GM12878 (cell line): ENCODE measurements at regions not wholly inside any gene's neighbourhood (a gene's known extent, or its start where the extent isn't known, plus 50 kb on each side); places are given as distances from the start of the nearest gene placed in this dataset.

ENCODE experiments used
- ATAC-seq: fragments of 200-7000 bp; cut with Tn5 transposase; 3 replicates; pipeline ENCODE4 v1.9.1; 2020; ENCODE audit warnings: mild to moderate bottlenecking, moderate library complexity
- BruUV-seq: library from RNA; stranded (reverse); fragments of 400-500 nt; replicated peaks from 2 replicates; lab custom pipeline; 2021; lab: Mats Ljungman, UMichigan
- CTCF ChIA-PET: fragments of 300-600 bp; sonication (Branson Sonifier 250); formaldehyde crosslinking; extraction: SDS; loops from one replicate; lab custom pipeline; 2021; ENCODE audit warnings: inconsistent platforms; lab: Yijun Ruan, JAX
- POLR2A ChIA-PET: fragments of 350-600 bp; formaldehyde crosslinking; extraction: SDS; loops from one replicate; lab custom pipeline; 2021; ENCODE audit warnings: inconsistent platforms; lab: Charles Lee
- RAD21 ChIA-PET: fragments of 300-600 bp; sonication (Branson Sonifier 250); formaldehyde crosslinking; loops from one replicate; lab custom pipeline; 2023; ENCODE audit warnings: antibody characterized with exemption; ENCODE audit not compliant: unreplicated experiment; lab: Charles Lee
- SMC1A ChIA-PET: fragments of 300-600 bp; sonication (Branson Sonifier 250); formaldehyde crosslinking; loops from one replicate; lab custom pipeline; 2023; ENCODE audit not compliant: unreplicated experiment, uncharacterized antibody; lab: Charles Lee
- DNase-seq: peaks from one replicate; pipeline ENCODE4 v3.0.0-alpha.2; 2011; ENCODE audit warnings: low read depth, low spot score
- FAIRE-seq: peaks from 3 replicates; lab custom pipeline; 2011; peaks lifted over from hg19 to GRCh38; lab: Jason Lieb, UNC
- H2AFZ ChIP-seq: 2 replicates; pipeline ENCODE4 v1.6.0; 2011; ENCODE audit warnings: low read depth, low read length, control low read depth; ENCODE audit not compliant: control insufficient read depth
- H3K27ac ChIP-seq: 2 replicates; pipeline ENCODE4 v1.5.1; 2011; ENCODE audit warnings: control low read depth; ENCODE audit not compliant: control insufficient read depth, insufficient read depth
- H3K27me3 ChIP-seq, 2 experiments: replicated peaks in 1 of 2; 2 replicates each; pipeline versions ENCODE4 v1.6.0 to v1.6.1; 2011; ENCODE audit warnings: low read length in 1 of 2; ENCODE audit not compliant: control insufficient read depth in 2 of 2, insufficient read depth in 2 of 2
- H3K36me3 ChIP-seq, 2 experiments: 2 replicates each; pipeline ENCODE4 v1.5.1; 2011; ENCODE audit warnings: low read length in 1 of 2; ENCODE audit not compliant: control insufficient read depth in 2 of 2, insufficient read depth in 2 of 2
- H3K4me1 ChIP-seq: 2 replicates; pipeline ENCODE4 v1.6.1; 2011; ENCODE audit warnings: mild to moderate bottlenecking, low read length, moderate library complexity, mixed read lengths; ENCODE audit not compliant: control insufficient read depth, insufficient read depth
- H3K4me2 ChIP-seq: 2 replicates; pipeline ENCODE4 v1.6.0; 2011; ENCODE audit warnings: control low read depth; ENCODE audit not compliant: control insufficient read depth, insufficient read depth
- H3K4me3 ChIP-seq: fragments of 200-600 bp; sonication (generic); 2 replicates; pipeline ENCODE4 v1.5.1; 2016
- H3K79me2 ChIP-seq: 2 replicates; pipeline ENCODE4 v1.6.0; 2011; ENCODE audit warnings: low read length; ENCODE audit not compliant: control insufficient read depth, insufficient read depth
- H3K9ac ChIP-seq: 2 replicates; pipeline ENCODE4 v1.8.0; 2011; ENCODE audit warnings: low read length, control low read depth, mixed read lengths; ENCODE audit not compliant: control insufficient read depth, insufficient read depth
- H3K9me3 ChIP-seq: replicated peaks from 3 replicates; pipeline ENCODE4 v1.5.1; 2011; ENCODE audit warnings: mild to moderate bottlenecking, low read length; ENCODE audit not compliant: control insufficient read depth, insufficient read depth
- H4K20me1 ChIP-seq: 2 replicates; pipeline ENCODE4 v1.6.0; 2011; ENCODE audit not compliant: control insufficient read depth, insufficient read depth
- GABPA ChIP-seq: IDR thresholded peaks from 2 replicates; pipeline ENCODE4 v1.6.1; 2014; ENCODE audit warnings: antibody characterized with exemption, low read depth, mild to moderate bottlenecking, inconsistent platforms
- HDAC2 ChIP-seq: fragments of 200-600 bp; sonication (generic); IDR thresholded peaks from 2 replicates; pipeline ENCODE4 v1.6.1; 2017
- KDM1A ChIP-seq: fragments of 200-600 bp; sonication (generic); IDR thresholded peaks from 2 replicates; pipeline ENCODE4 v1.6.1; 2016; ENCODE audit warnings: borderline replicate concordance
- NBN ChIP-seq: fragments of 450-650 bp; IDR thresholded peaks from 2 replicates; pipeline ENCODE4 v1.6.1; 2016
- NR2C2 ChIP-seq: IDR thresholded peaks from 2 replicates; pipeline ENCODE4 v1.6.1; 2011; ENCODE audit warnings: borderline replicate concordance, low read depth; ENCODE audit not compliant: control insufficient read depth, insufficient read length
- RAD51 ChIP-seq: fragments of 450-650 bp; IDR thresholded peaks from 2 replicates; pipeline ENCODE4 v1.6.1; 2016; ENCODE audit warnings: moderate library complexity, mild to moderate bottlenecking, inconsistent platforms
- RB1 ChIP-seq: fragments of 450-650 bp; formaldehyde crosslinking; IDR thresholded peaks from 2 replicates; pipeline ENCODE4 v1.6.1; 2017; ENCODE audit warnings: mild to moderate bottlenecking, borderline replicate concordance
- STAT1 ChIP-seq: fragments of 450-650 bp; conservative IDR thresholded peaks from 2 replicates; pipeline ENCODE4 v1.6.1; 2014; ENCODE audit warnings: antibody characterized with exemption, mild to moderate bottlenecking
- SUZ12 ChIP-seq: fragments of 200-600 bp; sonication (generic); IDR thresholded peaks from one replicate; pipeline ENCODE4 v1.6.1; 2018; ENCODE audit warnings: antibody characterized with exemption, mild to moderate bottlenecking; ENCODE audit not compliant: unreplicated experiment
- TARDBP ChIP-seq: IDR thresholded peaks from 2 replicates; pipeline ENCODE4 v1.6.1; 2016; ENCODE audit warnings: borderline replicate concordance
- ZBED1 ChIP-seq: IDR thresholded peaks from 2 replicates; pipeline ENCODE4 v1.6.1; 2016; ENCODE audit warnings: borderline replicate concordance
- ZNF274 ChIP-seq: IDR thresholded peaks from one replicate; pipeline ENCODE4 v1.8.0; 2011; ENCODE audit not compliant: insufficient read length, insufficient read depth
- WGBS: methylation state at CpG from one replicate; pipeline ENCODE4 v1.1.6; 2016; ENCODE audit warnings: low lambda C conversion rate; ENCODE audit not compliant: insufficient replicate concordance, insufficient coverage; ENCODE audit errors: missing lambda C conversion rate; 5-methylcytosine and 5-hydroxymethylcytosine counted together
- in situ Hi-C: fragments of 300-500 bp; cut with MboI; formaldehyde crosslinking; loops from 9 replicates; pipeline ENCODE4 v1.14.3; 2018; ENCODE audit warnings: mixed read lengths
- intact Hi-C: fragments of 100-400 bp; cut with micrococcal nuclease; formaldehyde crosslinking; loops from one replicate; pipeline ENCODE4 v1.14.2; 2022; ENCODE audit not compliant: unreplicated experiment
- TF ChIP-seq, protein P1 (sequence below): fragments of 450-650 bp; IDR thresholded peaks from 2 replicates; pipeline ENCODE4 v1.6.1; 2016; ENCODE audit warnings: mild to moderate bottlenecking
- TF ChIP-seq, protein P2 (sequence below): IDR thresholded peaks from 2 replicates; pipeline ENCODE4 v1.6.1; 2012; ENCODE audit warnings: improper control_type of control experiment, low read depth, low read length; ENCODE audit not compliant: insufficient replicate concordance

DNA sequence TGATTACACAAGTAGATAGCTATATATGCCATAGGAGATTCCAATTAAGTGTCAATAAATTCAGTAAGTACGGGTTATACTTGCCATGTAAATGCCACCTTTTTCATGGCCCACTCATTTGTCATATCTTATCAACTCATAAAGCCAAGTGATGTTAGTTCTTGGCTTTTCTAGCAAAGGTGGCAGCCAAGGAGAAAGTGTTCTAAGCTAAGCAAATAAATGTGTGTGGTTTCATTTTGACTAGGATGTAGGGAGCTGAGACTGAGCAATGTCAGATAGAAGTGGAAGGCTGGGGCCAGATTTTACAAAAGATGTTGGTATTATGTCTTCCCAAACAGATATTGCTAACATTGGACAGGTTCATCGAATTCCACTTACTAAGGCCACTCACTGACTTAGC, 952.0 kb downstream of the SLC4A3 start:
- POLR2A ChIA-PET, result no interaction called here
- Histone ChIP-seq H3K9ac (no peak overlapping the region), H4K20me1 (no peaks in the 10 kb centered on the region), H3K9me3 (no peaks in the 10 kb centered on the region), H3K79me2 (no peaks in the 10 kb centered on the region), H3K27me3 (no peaks in the 10 kb centered on the region), H3K36me3 (no peaks in the 10 kb centered on the region), H3K4me2 (no peak overlapping the region), H3K27ac (no peak overlapping the region), H2AFZ (no peak overlapping the region), H3K4me1 (no peaks in the 10 kb centered on the region), H3K4me3 (no peak overlapping the region)
- BruUV-seq, result no TSS peak
- in situ Hi-C loops (no loop called here), intact Hi-C loops (no loop called here)
- 0% methylated on average over 2 of the region's 2 CpGs for WGBS
- CTCF ChIA-PET, result interaction anchor here (1.2 kb wide), 1 partner anchor 15 kb away, joined by 3 read pairs; no protein-coding TSS in a partner anchor
- no peak for FAIRE-seq
- RAD21 ChIA-PET, result no interaction called here
- peak; percentile 48 for ATAC-seq
- TF ChIP-seq RAD51 (no peak), STAT1 (no peak), NBN (no peak), SUZ12 (no peak), NR2C2 (no peak), HDAC2 (no peak), RB1 (no peak)
- SMC1A ChIA-PET, result no interaction called here
- DNase-seq, result no peak

DNA sequence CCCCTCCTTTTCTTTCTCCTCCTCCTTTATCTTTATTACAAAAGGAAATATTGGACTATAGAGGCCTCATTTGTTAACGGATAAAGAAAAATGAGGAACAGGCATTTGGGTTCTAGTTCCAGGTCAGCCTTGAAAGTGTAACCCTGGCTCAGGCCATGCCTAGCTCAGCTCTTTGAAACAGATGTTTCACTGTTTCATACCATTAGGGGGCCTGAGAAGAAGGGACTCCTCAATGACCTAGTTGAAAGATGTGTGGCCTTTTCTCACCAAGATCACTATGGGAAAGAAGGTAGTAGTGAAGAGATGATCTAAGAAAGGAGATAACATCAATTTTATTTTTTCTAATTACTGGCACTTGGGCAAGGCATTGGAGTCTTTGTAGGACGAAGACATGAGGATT, 952.7 kb downstream of the SLC4A3 start:
- SMC1A ChIA-PET, result no interaction called here
- intact Hi-C loops, result no loop called here
- CTCF ChIA-PET, result interaction anchor here (1.2 kb wide), 1 partner anchor 14 kb away, joined by 3 read pairs; no protein-coding TSS in a partner anchor
- H3K27me3 ChIP-seq, result no peaks in the 10 kb centered on the region
- H3K4me3 ChIP-seq, result no peak overlapping the region
- no peaks in the 10 kb centered on the region for H3K9me3 ChIP-seq
- H3K79me2 ChIP-seq, result no peaks in the 10 kb centered on the region
- BruUV-seq, result no TSS peak
- H3K9ac ChIP-seq, result no peak overlapping the region
- no peaks in the 10 kb centered on the region for H4K20me1 ChIP-seq
- no peak overlapping the region for H2AFZ ChIP-seq
- in situ Hi-C loops, result no loop called here
- no peak for DNase-seq
- H3K4me1 ChIP-seq, result no peaks in the 10 kb centered on the region
- no peak overlapping the region for H3K27ac ChIP-seq
- 44% methylated on average over 2 of the region's 2 CpGs for WGBS
- H3K4me2 ChIP-seq, result no peak overlapping the region
- POLR2A ChIA-PET, result no interaction called here
- no peak for FAIRE-seq
- ATAC-seq, result peak; percentile 47; the same call in 2 of the 3 replicates
- RAD21 ChIA-PET, result no interaction called here
- no peaks in the 10 kb centered on the region for H3K36me3 ChIP-seq
- TF ChIP-seq GABPA (no peak), ZNF274 (no peak), TARDBP (no peak), ZBED1 (no peak), NR2C2 (no peak), KDM1A (no peak)
- TF ChIP-seq, protein P1, sequence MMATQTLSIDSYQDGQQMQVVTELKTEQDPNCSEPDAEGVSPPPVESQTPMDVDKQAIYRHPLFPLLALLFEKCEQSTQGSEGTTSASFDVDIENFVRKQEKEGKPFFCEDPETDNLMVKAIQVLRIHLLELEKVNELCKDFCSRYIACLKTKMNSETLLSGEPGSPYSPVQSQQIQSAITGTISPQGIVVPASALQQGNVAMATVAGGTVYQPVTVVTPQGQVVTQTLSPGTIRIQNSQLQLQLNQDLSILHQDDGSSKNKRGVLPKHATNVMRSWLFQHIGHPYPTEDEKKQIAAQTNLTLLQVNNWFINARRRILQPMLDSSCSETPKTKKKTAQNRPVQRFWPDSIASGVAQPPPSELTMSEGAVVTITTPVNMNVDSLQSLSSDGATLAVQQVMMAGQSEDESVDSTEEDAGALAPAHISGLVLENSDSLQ, result no peak
- TF ChIP-seq, protein P2, sequence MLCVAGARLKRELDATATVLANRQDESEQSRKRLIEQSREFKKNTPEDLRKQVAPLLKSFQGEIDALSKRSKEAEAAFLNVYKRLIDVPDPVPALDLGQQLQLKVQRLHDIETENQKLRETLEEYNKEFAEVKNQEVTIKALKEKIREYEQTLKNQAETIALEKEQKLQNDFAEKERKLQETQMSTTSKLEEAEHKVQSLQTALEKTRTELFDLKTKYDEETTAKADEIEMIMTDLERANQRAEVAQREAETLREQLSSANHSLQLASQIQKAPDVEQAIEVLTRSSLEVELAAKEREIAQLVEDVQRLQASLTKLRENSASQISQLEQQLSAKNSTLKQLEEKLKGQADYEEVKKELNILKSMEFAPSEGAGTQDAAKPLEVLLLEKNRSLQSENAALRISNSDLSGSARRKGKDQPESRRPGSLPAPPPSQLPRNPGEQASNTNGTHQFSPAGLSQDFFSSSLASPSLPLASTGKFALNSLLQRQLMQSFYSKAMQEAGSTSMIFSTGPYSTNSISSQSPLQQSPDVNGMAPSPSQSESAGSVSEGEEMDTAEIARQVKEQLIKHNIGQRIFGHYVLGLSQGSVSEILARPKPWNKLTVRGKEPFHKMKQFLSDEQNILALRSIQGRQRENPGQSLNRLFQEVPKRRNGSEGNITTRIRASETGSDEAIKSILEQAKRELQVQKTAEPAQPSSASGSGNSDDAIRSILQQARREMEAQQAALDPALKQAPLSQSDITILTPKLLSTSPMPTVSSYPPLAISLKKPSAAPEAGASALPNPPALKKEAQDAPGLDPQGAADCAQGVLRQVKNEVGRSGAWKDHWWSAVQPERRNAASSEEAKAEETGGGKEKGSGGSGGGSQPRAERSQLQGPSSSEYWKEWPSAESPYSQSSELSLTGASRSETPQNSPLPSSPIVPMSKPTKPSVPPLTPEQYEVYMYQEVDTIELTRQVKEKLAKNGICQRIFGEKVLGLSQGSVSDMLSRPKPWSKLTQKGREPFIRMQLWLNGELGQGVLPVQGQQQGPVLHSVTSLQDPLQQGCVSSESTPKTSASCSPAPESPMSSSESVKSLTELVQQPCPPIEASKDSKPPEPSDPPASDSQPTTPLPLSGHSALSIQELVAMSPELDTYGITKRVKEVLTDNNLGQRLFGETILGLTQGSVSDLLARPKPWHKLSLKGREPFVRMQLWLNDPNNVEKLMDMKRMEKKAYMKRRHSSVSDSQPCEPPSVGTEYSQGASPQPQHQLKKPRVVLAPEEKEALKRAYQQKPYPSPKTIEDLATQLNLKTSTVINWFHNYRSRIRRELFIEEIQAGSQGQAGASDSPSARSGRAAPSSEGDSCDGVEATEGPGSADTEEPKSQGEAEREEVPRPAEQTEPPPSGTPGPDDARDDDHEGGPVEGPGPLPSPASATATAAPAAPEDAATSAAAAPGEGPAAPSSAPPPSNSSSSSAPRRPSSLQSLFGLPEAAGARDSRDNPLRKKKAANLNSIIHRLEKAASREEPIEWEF, result no peak
